IMR-90 (cell line): ENCODE measurements at regions not wholly inside any gene's neighbourhood (a gene's known extent, or its start where the extent isn't known, plus 50 kb on each side); places are given as distances from the start of the nearest gene placed in this dataset.

ENCODE experiments used
- ATAC-seq: fragments of 200-7000 bp; cut with Tn5 transposase; 2 replicates; pipeline ENCODE4 v1.9.1; 2020; ENCODE audit warnings: low read depth, mild to moderate bottlenecking, moderate library complexity
- BruUV-seq: library from RNA; stranded (reverse); fragments of 400-500 nt; replicated peaks from 2 replicates; lab custom pipeline; 2021; lab: Mats Ljungman, UMichigan
- CTCF ChIA-PET: fragments of 300-600 bp; formaldehyde crosslinking; extraction: SDS; loops from one replicate; lab custom pipeline; 2021; ENCODE audit warnings: antibody characterized with exemption; lab: Yijun Ruan, JAX
- POLR2A ChIA-PET: fragments of 300-600 bp; sonication (Branson Sonifier 250); formaldehyde crosslinking; loops from one replicate; lab custom pipeline; 2022; ENCODE audit warnings: antibody characterized with exemption; ENCODE audit not compliant: unreplicated experiment; lab: Charles Lee
- DNase-seq: peaks from one replicate; pipeline ENCODE4 v3.0.0; 2013
- H2AFZ ChIP-seq: replicated peaks from 2 replicates; pipeline ENCODE3; 2013; ENCODE audit warnings: low read length, mild to moderate bottlenecking; ENCODE audit not compliant: poor library complexity
- H2AK5ac ChIP-seq: 2 replicates; pipeline ENCODE4 v1.6.1; 2013; ENCODE audit warnings: low read depth, low read length, inconsistent platforms
- H2AK9ac ChIP-seq: replicated peaks from 2 replicates; pipeline ENCODE3; 2013; ENCODE audit warnings: mild to moderate bottlenecking, low read depth, low read length, moderate library complexity; ENCODE audit not compliant: poor library complexity
- H2BK120ac ChIP-seq: 2 replicates; pipeline ENCODE4 v1.6.1; 2013; ENCODE audit warnings: low read depth, low read length, inconsistent platforms
- H2BK15ac ChIP-seq: 3 replicates; pipeline ENCODE4 v1.6.1; 2013; ENCODE audit warnings: low read depth, low read length, inconsistent platforms
- H2BK20ac ChIP-seq: 2 replicates; pipeline ENCODE4 v1.6.1; 2013; ENCODE audit warnings: low read depth, mild to moderate bottlenecking, inconsistent platforms, low read length, moderate library complexity
- H2BK5ac ChIP-seq: 2 replicates; pipeline ENCODE4 v1.6.1; 2013; ENCODE audit warnings: mild to moderate bottlenecking, low read depth, low read length, inconsistent platforms; ENCODE audit not compliant: poor library complexity, severe bottlenecking
- H3K14ac ChIP-seq: replicated peaks from 2 replicates; pipeline ENCODE4 v1.6.1; 2013; ENCODE audit warnings: low read depth, low read length, inconsistent platforms
- H3K18ac ChIP-seq: 2 replicates; pipeline ENCODE4 v1.6.1; 2013; ENCODE audit warnings: low read depth, low read length, control low read depth
- H3K23ac ChIP-seq: 2 replicates; pipeline ENCODE4 v1.6.1; 2013; ENCODE audit warnings: low read depth, low read length, inconsistent platforms
- H3K27ac ChIP-seq: 2 replicates; pipeline ENCODE4 v1.5.1; 2013; ENCODE audit warnings: mild to moderate bottlenecking, control low read depth, low read length; ENCODE audit not compliant: insufficient read depth
- H3K27me3 ChIP-seq: 2 replicates; pipeline ENCODE4 v1.6.1; 2013; ENCODE audit warnings: low read length; ENCODE audit not compliant: control insufficient read depth, insufficient read depth
- H3K36me3 ChIP-seq: 2 replicates; pipeline ENCODE4 v1.6.1; 2013; ENCODE audit warnings: low read length, mixed read lengths; ENCODE audit not compliant: control insufficient read depth, insufficient read depth
- H3K4ac ChIP-seq: 2 replicates; pipeline ENCODE4 v1.6.1; 2013; ENCODE audit warnings: low read depth, low read length, inconsistent platforms
- H3K4me1 ChIP-seq: 2 replicates; pipeline ENCODE4 v1.6.1; 2013; ENCODE audit warnings: low read length, mixed read lengths; ENCODE audit not compliant: control insufficient read depth, insufficient read depth
- H3K4me2 ChIP-seq: 2 replicates; pipeline ENCODE4 v1.6.1; 2013; ENCODE audit warnings: low read depth, mild to moderate bottlenecking, control low read depth, low read length, moderate library complexity
- H3K4me3 ChIP-seq: 2 replicates; pipeline ENCODE4 v1.5.1; 2013; ENCODE audit warnings: low read depth, mild to moderate bottlenecking, control low read depth, low read length, moderate library complexity; ENCODE audit not compliant: insufficient read depth
- H3K56ac ChIP-seq: 2 replicates; pipeline ENCODE4 v1.6.1; 2013; ENCODE audit warnings: low read length, inconsistent platforms; ENCODE audit not compliant: insufficient read depth; ENCODE audit errors: extremely low read depth
- H3K79me1 ChIP-seq, 2 experiments: 2 replicates each; pipeline ENCODE4 v1.6.1; 2013; ENCODE audit warnings: low read length in 2 of 2, inconsistent platforms in 1 of 2, low read depth in 1 of 2
- H3K9ac ChIP-seq: 2 replicates; pipeline ENCODE4 v1.6.1; 2013; ENCODE audit warnings: low read depth, low read length, control low read depth
- H3K9me1 ChIP-seq: 2 replicates; pipeline ENCODE4 v1.6.1; 2013; ENCODE audit warnings: low read length, inconsistent platforms; ENCODE audit not compliant: insufficient read depth
- H3K9me3 ChIP-seq: 2 replicates; pipeline ENCODE4 v1.6.1; 2013; ENCODE audit warnings: low read length; ENCODE audit not compliant: control insufficient read depth, insufficient read depth
- H4K20me1 ChIP-seq: 2 replicates; pipeline ENCODE4 v1.6.1; 2013; ENCODE audit warnings: low read length, inconsistent platforms; ENCODE audit not compliant: insufficient read depth
- H4K5ac ChIP-seq: 2 replicates; pipeline ENCODE4 v1.6.1; 2013; ENCODE audit warnings: mild to moderate bottlenecking, low read depth, low read length, control low read depth
- H4K8ac ChIP-seq, 2 experiments: 2 replicates each; pipeline ENCODE4 v1.6.1; 2013; ENCODE audit warnings: low read depth in 2 of 2, low read length in 2 of 2, control low read depth in 1 of 2, inconsistent platforms in 1 of 2
- H4K91ac ChIP-seq: 2 replicates; pipeline ENCODE4 v1.6.1; 2013; ENCODE audit warnings: low read depth, low read length, inconsistent platforms; ENCODE audit not compliant: insufficient read depth
- BHLHE40 ChIP-seq: fragments of 150-350 bp; IDR thresholded peaks from 2 replicates; pipeline ENCODE4 v1.6.1; 2016; ENCODE audit warnings: mild to moderate bottlenecking, low read depth, low read length
- CEBPB ChIP-seq: IDR thresholded peaks from 2 replicates; pipeline ENCODE4 v1.6.1; 2012; ENCODE audit warnings: low read depth, low read length, improper control_type of control experiment
- CHD1 ChIP-seq: IDR thresholded peaks from 2 replicates; pipeline ENCODE4 v1.6.1; 2012; ENCODE audit warnings: low read depth, low read length, improper control_type of control experiment
- CTCF ChIP-seq: conservative IDR thresholded peaks from 2 replicates; pipeline ENCODE4 v1.5.1; 2012; ENCODE audit warnings: mild to moderate bottlenecking, low read depth, low read length, improper control_type of control experiment
- ELK1 ChIP-seq: fragments of 150-350 bp; IDR thresholded peaks from 2 replicates; pipeline ENCODE4 v1.6.1; 2016; ENCODE audit warnings: low read depth, mild to moderate bottlenecking, low read length, moderate library complexity, borderline replicate concordance
- MAFK ChIP-seq: IDR thresholded peaks from 2 replicates; pipeline ENCODE4 v1.6.1; 2012; ENCODE audit warnings: low read depth, low read length, improper control_type of control experiment
- MAZ ChIP-seq: IDR thresholded peaks from 2 replicates; pipeline ENCODE4 v1.6.1; 2012; ENCODE audit warnings: low read depth, mild to moderate bottlenecking, low read length, improper control_type of control experiment, moderate library complexity, borderline replicate concordance
- MXI1 ChIP-seq: IDR thresholded peaks from 2 replicates; pipeline ENCODE4 v1.6.1; 2012; ENCODE audit warnings: low read depth, mild to moderate bottlenecking, low read length, moderate library complexity, borderline replicate concordance
- NFE2L2 ChIP-seq: fragments of 150-350 bp; IDR thresholded peaks from 2 replicates; pipeline ENCODE4 v1.6.1; 2016; ENCODE audit warnings: low read depth, mild to moderate bottlenecking, low read length
- POLR2A ChIP-seq: IDR thresholded peaks from 2 replicates; pipeline ENCODE4 v1.6.1; 2012; ENCODE audit warnings: mild to moderate bottlenecking, low read depth, low read length
- RAD21 ChIP-seq: IDR thresholded peaks from 2 replicates; pipeline ENCODE4 v1.6.1; 2012; ENCODE audit warnings: low read length, improper control_type of control experiment
- RCOR1 ChIP-seq: IDR thresholded peaks from 2 replicates; pipeline ENCODE4 v1.6.1; 2012; ENCODE audit warnings: mild to moderate bottlenecking, low read length, improper control_type of control experiment; ENCODE audit not compliant: insufficient replicate concordance
- RFX5 ChIP-seq: IDR thresholded peaks from 2 replicates; pipeline ENCODE4 v1.8.0; 2012; ENCODE audit warnings: low read depth, mild to moderate bottlenecking, low read length, moderate library complexity
- SMC3 ChIP-seq: fragments of 150-350 bp; IDR thresholded peaks from 2 replicates; pipeline ENCODE4 v1.6.1; 2016; ENCODE audit warnings: low read depth, mild to moderate bottlenecking, antibody characterized with exemption, low read length, moderate library complexity
- USF2 ChIP-seq: fragments of 150-350 bp; IDR thresholded peaks from 2 replicates; pipeline ENCODE4 v1.6.1; 2017; ENCODE audit warnings: mild to moderate bottlenecking, antibody characterized with exemption, low read length, low read depth
- WGBS, 2 experiments: methylation state at CpG; one replicate each; pipeline versions ENCODE4 v1.1.5 to v1.1.7; 2013; ENCODE audit warnings: missing lambda C conversion rate in 2 of 2; ENCODE audit not compliant: insufficient read length in 1 of 2; ENCODE audit errors: extremely low coverage in 2 of 2; 5-methylcytosine and 5-hydroxymethylcytosine counted together
- dilution Hi-C: fragments of 300-500 bp; cut with HindIII; formaldehyde crosslinking; loops from one replicate; pipeline ENCODE4 v1.14.3; 2018; ENCODE audit warnings: low sequenced_read_pairs; ENCODE audit not compliant: unreplicated experiment
- in situ Hi-C: fragments of 300-500 bp; cut with MboI; formaldehyde crosslinking; loops from 3 replicates; pipeline ENCODE4 v1.14.3; 2019; ENCODE audit warnings: low sequenced_read_pairs, inconsistent platforms, mixed read lengths
- intact Hi-C: fragments of 100-400 bp; cut with micrococcal nuclease; formaldehyde crosslinking; loops from 2 replicates; pipeline ENCODE4 v1.10.0; 2022

- no peak overlapping the region for H4K5ac ChIP-seq
- H4K20me1 ChIP-seq: no peaks in the 10 kb centered on the region
- no peaks in the 10 kb centered on the region; the same call in 1 of the 2 replicates for H3K9me1 ChIP-seq
- no TSS peak for BruUV-seq
- no peak for DNase-seq
- no peaks in the 10 kb centered on the region for H3K36me3 ChIP-seq
- no peak overlapping the region for H4K91ac ChIP-seq
- no peak overlapping the region for H3K23ac ChIP-seq
- 53% methylated on average over 3 of the region's 12 CpGs; no CpG with 5 or more reads in 1 of the 2 experiments for WGBS, 2 experiments
- dilution Hi-C loops (no loop called here), intact Hi-C loops (loop anchor here (5.0 kb wide), 1 partner anchor 314 kb away; no protein-coding TSS in a partner anchor), in situ Hi-C loops (no loop called here)
- no peak overlapping the region for H3K9ac ChIP-seq
- H4K8ac ChIP-seq: no peak overlapping the region
- TF ChIP-seq RFX5: no peak
- no peak for TF ChIP-seq RAD21
- TF ChIP-seq RCOR1: no peak
- TF ChIP-seq CEBPB: no peak
- TF ChIP-seq ELK1: no peak
- TF ChIP-seq SMC3: no peak
- no peak for TF ChIP-seq BHLHE40
- no peak for TF ChIP-seq MAFK
- no peak for TF ChIP-seq NFE2L2
- TF ChIP-seq CHD1: no peak
- no peak for TF ChIP-seq POLR2A
- no peak for TF ChIP-seq CTCF
- no peak for TF ChIP-seq USF2
- no peak for TF ChIP-seq MAZ
- no peak for TF ChIP-seq MXI1
- H3K27ac ChIP-seq: no peak overlapping the region
- H3K14ac ChIP-seq: no peak overlapping the region
- H2BK20ac ChIP-seq: no peak overlapping the region
- no peaks in the 10 kb centered on the region for H3K4me1 ChIP-seq
- no peak overlapping the region for H3K18ac ChIP-seq
- H2AFZ ChIP-seq: no peak overlapping the region
- ChIA-PET CTCF (no interaction called here), POLR2A (no interaction called here)
- no peak for ATAC-seq
- H2AK5ac ChIP-seq: no peak overlapping the region
- H2BK15ac ChIP-seq: no peak overlapping the region
- H3K4me2 ChIP-seq: no peak overlapping the region
- no peaks in the 10 kb centered on the region for H3K79me1 ChIP-seq
- no peak overlapping the region for H3K4me3 ChIP-seq
- no peak overlapping the region for H3K4ac ChIP-seq
- H3K27me3 ChIP-seq: peaks cover 26% of the 10 kb centered on the region
- H2BK120ac ChIP-seq: no peak overlapping the region
- no peaks in the 10 kb centered on the region for H3K9me3 ChIP-seq
- no peak overlapping the region for H2AK9ac ChIP-seq
- H3K56ac ChIP-seq: no peak overlapping the region
- no peak overlapping the region for H2BK5ac ChIP-seq
These were observed 102.1 kb downstream of the C5orf15 start for GRCh38 chr5:133866160-133866902.
